Left colon (tissue), 2 donors: ENCODE measurements at regions not wholly inside any gene's neighbourhood (a gene's known extent, or its start where the extent isn't known, plus 50 kb on each side); places are given as distances from the start of the nearest gene placed in this dataset.

ENCODE experiments used
- ATAC-seq: fragments of 200-7000 bp; cut with Tn5 transposase; one replicate; pipeline ENCODE4 v1.9.1; 2020; ENCODE audit warnings: mild to moderate bottlenecking, moderate library complexity
- DNase-seq, 2 donors: peaks; one replicate each; pipeline ENCODE4 v3.0.0-alpha.2; 2020
- intact Hi-C, 2 donors: fragments of 100-400 bp; cut with DNase I in 1 of 2; cut with micrococcal nuclease in 1 of 2; formaldehyde crosslinking; loops; one replicate each; pipeline versions ENCODE4 v1.11.2 to v1.14.0; 2022; cut with DNase I, micrococcal nuclease
- donor health status: DM: no; HTN: no; CAD: no.
- donor health status: DM: yes; HTN: yes; CAD: no.

GRCh38 chr12:61797266-61797665, 462.9 kb upstream of the USP15 start:
- ATAC-seq, result no peak
- intact Hi-C loops, result no loop called here
- DNase-seq, result no peak

GRCh38 chr12:61798778-61799177, 461.4 kb upstream of the USP15 start:
- no peak for DNase-seq

GRCh38 chr12:61804301-61804700, 455.9 kb upstream of the USP15 start:
- intact Hi-C loops, result no loop called here
- ATAC-seq, result no peak
- DNase-seq, result no peak

More at GRCh38 chr12:61798778-61799177, 461.4 kb upstream of the USP15 start:
- intact Hi-C loops, result no loop called here
- ATAC-seq, result no peak

GRCh38 chr12:61808856-61809255, 451.3 kb upstream of the USP15 start:
- intact Hi-C loops, result no loop called here
- no peak for ATAC-seq
- no peak for DNase-seq

- DNase-seq (no peak), ATAC-seq (no peak)
- intact Hi-C loops, result no loop called here
These were observed 449.7 kb upstream of the USP15 start for GRCh38 chr12:61810486-61810885.

GRCh38 chr12:61821381-61821780, 438.8 kb upstream of the USP15 start:
- DNase-seq (no peak), ATAC-seq (no peak)

GRCh38 chr12:61823102-61823501, 437.1 kb upstream of the USP15 start:
- DNase-seq (no peak), ATAC-seq (no peak)
- intact Hi-C loops, result no loop called here

More at GRCh38 chr12:61821381-61821780, 438.8 kb upstream of the USP15 start:
- intact Hi-C loops, result no loop called here

GRCh38 chr12:61846765-61847164, 413.4 kb upstream of the USP15 start:
- ATAC-seq (no peak), DNase-seq (no peak)
- intact Hi-C loops, result no loop called here

- no peak for DNase-seq
- ATAC-seq, result no peak
These were observed 411.3 kb upstream of the USP15 start for GRCh38 chr12:61848893-61849292.

GRCh38 chr12:61853945-61854344, 406.3 kb upstream of the USP15 start:
- DNase-seq (no peak), ATAC-seq (no peak)
- intact Hi-C loops, result no loop called here

More at GRCh38 chr12:61848893-61849292, 411.3 kb upstream of the USP15 start:
- intact Hi-C loops, result no loop called here

- DNase-seq (no peak), ATAC-seq (no peak)
- intact Hi-C loops, result no loop called here
These were observed 405.3 kb upstream of the USP15 start for GRCh38 chr12:61854902-61855301.

- intact Hi-C loops, result no loop called here
- no peak for ATAC-seq
These were observed 402.2 kb upstream of the USP15 start for GRCh38 chr12:61857968-61858367.

GRCh38 chr12:61860451-61860850, 399.8 kb upstream of the USP15 start:
- DNase-seq, result no peak
- ATAC-seq, result no peak
- intact Hi-C loops, result no loop called here

More at GRCh38 chr12:61857968-61858367, 402.2 kb upstream of the USP15 start:
- DNase-seq, result no peak

GRCh38 chr12:61862986-61863385, 397.2 kb upstream of the USP15 start:
- no peak for ATAC-seq
- no peak for DNase-seq
- intact Hi-C loops, result no loop called here

- DNase-seq, result no peak
- intact Hi-C loops, result no loop called here
- no peak for ATAC-seq
These were observed 396.4 kb upstream of the USP15 start for GRCh38 chr12:61863811-61864210.

- intact Hi-C loops, result no loop called here
These were observed 390.4 kb upstream of the USP15 start for GRCh38 chr12:61869796-61870195.

GRCh38 chr12:61870658-61871484, 389.3 kb upstream of the USP15 start:
- ATAC-seq (no peak), DNase-seq (no peak)
- intact Hi-C loops, result no loop called here

More at GRCh38 chr12:61869796-61870195, 390.4 kb upstream of the USP15 start:
- DNase-seq, result no peak
- no peak for ATAC-seq

GRCh38 chr12:61871485-61871810, 388.8 kb upstream of the USP15 start:
- no peak for DNase-seq
- no peak for ATAC-seq
- intact Hi-C loops, result no loop called here

GRCh38 chr12:61879229-61879628, 381.0 kb upstream of the USP15 start:
- no peak for ATAC-seq
- DNase-seq, result no peak
- intact Hi-C loops, result no loop called here

- DNase-seq (no peak), ATAC-seq (no peak)
- intact Hi-C loops, result no loop called here
These were observed 380.0 kb upstream of the USP15 start for GRCh38 chr12:61880186-61880585.

- intact Hi-C loops, result no loop called here
- no peak for DNase-seq
- ATAC-seq, result no peak
These were observed 368.6 kb upstream of the USP15 start for GRCh38 chr12:61891632-61892031.
